Vagina (tissue), 2 donors: ENCODE measurements at regions not wholly inside any gene's neighbourhood (a gene's known extent, or its start where the extent isn't known, plus 50 kb on each side); places are given as distances from the start of the nearest gene placed in this dataset.

Experiments
- POLR2A ChIP-seq, 2 donors: fragments of 450-650 bp; IDR thresholded peaks; one replicate each; pipeline ENCODE4 v1.6.1; 2017; ENCODE audit warnings: antibody characterized with exemption in 2 of 2, mild to moderate bottlenecking in 2 of 2, moderate library complexity in 2 of 2
- POLR2AphosphoS5 ChIP-seq, 2 donors: sonication (generic); formaldehyde crosslinking; IDR thresholded peaks; one replicate each; pipeline ENCODE4 v1.9.0; 2017; ENCODE audit warnings: antibody characterized with exemption in 2 of 2, mild to moderate bottlenecking in 2 of 2, low read depth in 1 of 2; ENCODE audit not compliant: insufficient read depth in 1 of 2
- TF ChIP-seq, protein P1 (sequence below), 3 experiments: fragments of 450-650 bp in 2 of 3; fragments of 200-600 bp in 1 of 3; sonication (generic) in 1 of 3; IDR thresholded peaks; one replicate each; pipeline ENCODE4 v1.5.1; 2017 to 2019; ENCODE audit warnings: antibody characterized with exemption in 3 of 3, mild to moderate bottlenecking in 2 of 3, moderate library complexity in 2 of 3

DNA sequence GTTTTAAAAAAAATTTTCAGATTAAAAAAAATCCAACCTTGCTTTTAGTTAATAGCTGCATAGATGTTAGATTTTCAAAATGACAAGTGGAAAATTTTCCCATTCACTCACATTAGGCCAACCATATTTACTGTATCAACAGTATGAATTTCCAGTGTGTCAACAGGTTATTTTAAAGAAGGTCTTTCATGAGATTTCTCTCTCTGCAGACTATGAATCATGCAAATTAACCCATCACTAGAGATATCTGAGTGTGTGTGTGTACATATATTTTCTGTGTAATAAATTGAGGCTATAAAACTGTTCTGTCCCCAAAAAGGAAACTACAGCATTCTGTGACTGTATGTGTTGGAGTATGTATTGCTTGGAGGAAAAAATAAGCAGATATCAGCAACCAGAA lies 305.6 kb downstream of the ARL4A start:
- TF ChIP-seq POLR2A (IDR thresholded peaks at IDR 0.05): no peak
- no peak for TF ChIP-seq POLR2AphosphoS5 (IDR thresholded peaks at IDR 0.05; ENCODE audit: insufficient read depth in 1 of 2, low read depth in 1 of 2)
- TF ChIP-seq, protein P1, sequence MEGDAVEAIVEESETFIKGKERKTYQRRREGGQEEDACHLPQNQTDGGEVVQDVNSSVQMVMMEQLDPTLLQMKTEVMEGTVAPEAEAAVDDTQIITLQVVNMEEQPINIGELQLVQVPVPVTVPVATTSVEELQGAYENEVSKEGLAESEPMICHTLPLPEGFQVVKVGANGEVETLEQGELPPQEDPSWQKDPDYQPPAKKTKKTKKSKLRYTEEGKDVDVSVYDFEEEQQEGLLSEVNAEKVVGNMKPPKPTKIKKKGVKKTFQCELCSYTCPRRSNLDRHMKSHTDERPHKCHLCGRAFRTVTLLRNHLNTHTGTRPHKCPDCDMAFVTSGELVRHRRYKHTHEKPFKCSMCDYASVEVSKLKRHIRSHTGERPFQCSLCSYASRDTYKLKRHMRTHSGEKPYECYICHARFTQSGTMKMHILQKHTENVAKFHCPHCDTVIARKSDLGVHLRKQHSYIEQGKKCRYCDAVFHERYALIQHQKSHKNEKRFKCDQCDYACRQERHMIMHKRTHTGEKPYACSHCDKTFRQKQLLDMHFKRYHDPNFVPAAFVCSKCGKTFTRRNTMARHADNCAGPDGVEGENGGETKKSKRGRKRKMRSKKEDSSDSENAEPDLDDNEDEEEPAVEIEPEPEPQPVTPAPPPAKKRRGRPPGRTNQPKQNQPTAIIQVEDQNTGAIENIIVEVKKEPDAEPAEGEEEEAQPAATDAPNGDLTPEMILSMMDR (IDR thresholded peaks at IDR 0.05): no peak
